SK-N-MC (cell line): ENCODE measurements at regions not wholly inside any gene's neighbourhood (a gene's known extent, or its start where the extent isn't known, plus 50 kb on each side); places are given as distances from the start of the nearest gene placed in this dataset.

Experiments used
- DNase-seq: peaks from one replicate; pipeline ENCODE4 v3.0.0-alpha.2; 2011; ENCODE audit warnings: low read depth, low spot score
- H3K27ac ChIP-seq: fragments of 200-600 bp; sonication (generic); 2 replicates; pipeline ENCODE4 v1.5.1; 2016; ENCODE audit warnings: mixed run types
- H3K36me3 ChIP-seq: fragments of 200-600 bp; sonication (generic); 2 replicates; pipeline ENCODE4 v1.6.1; 2017; ENCODE audit warnings: antibody characterized with exemption, low read length, mixed read lengths; ENCODE audit not compliant: insufficient read depth
- H3K4me3 ChIP-seq: fragments of 200-600 bp; sonication (generic); 2 replicates; pipeline ENCODE4 v1.5.1; 2016
- H3K9ac ChIP-seq: fragments of 200-600 bp; sonication (generic); 2 replicates; pipeline ENCODE4 v1.8.0; 2017; ENCODE audit warnings: mixed run types, mixed read lengths; ENCODE audit not compliant: insufficient read length
- H3K9me3 ChIP-seq: fragments of 200-600 bp; sonication (generic); 2 replicates; pipeline ENCODE4 v1.6.1; 2017; ENCODE audit warnings: low read depth, mild to moderate bottlenecking, antibody characterized with exemption, low read length, moderate library complexity, mixed read lengths
- EZH2 ChIP-seq: fragments of 200-600 bp; sonication (generic); IDR thresholded peaks from one replicate; pipeline ENCODE4 v1.6.1; 2017; ENCODE audit warnings: antibody characterized with exemption
- FOXP2 ChIP-seq: optimal IDR thresholded peaks from 2 replicates; pipeline ENCODE3; 2011; ENCODE audit warnings: mild to moderate bottlenecking, moderate library complexity; ENCODE audit not compliant: insufficient read depth; ENCODE audit errors: extremely low read length, control extremely low read depth
- POLR2AphosphoS5 ChIP-seq: IDR thresholded peaks from 2 replicates; pipeline ENCODE4 v1.6.1; 2012; ENCODE audit warnings: mild to moderate bottlenecking, low read depth, low read length, borderline replicate concordance

- H3K4me3 ChIP-seq: no peak overlapping the region
- DNase-seq: no peak
- no peaks in the 10 kb centered on the region for H3K36me3 ChIP-seq
- no peak overlapping the region for H3K9ac ChIP-seq
- no peaks in the 10 kb centered on the region for H3K9me3 ChIP-seq
- no peak for TF ChIP-seq EZH2
- TF ChIP-seq FOXP2: no peak
- TF ChIP-seq POLR2AphosphoS5: no peak
- no peak overlapping the region for H3K27ac ChIP-seq
Observed at GRCh38 chr9:107759823-107760166, 270.2 kb upstream of the KLF4 start.

GRCh38 chr9:107759009-107759822, 269.6 kb upstream of the KLF4 start:
- H3K9me3 ChIP-seq: no peaks in the 10 kb centered on the region
- no peak for TF ChIP-seq EZH2
- DNase-seq: no peak
- no peak overlapping the region for H3K4me3 ChIP-seq
- H3K27ac ChIP-seq: no peak overlapping the region
- H3K9ac ChIP-seq: no peak overlapping the region
- H3K36me3 ChIP-seq: no peaks in the 10 kb centered on the region

GRCh38 chr9:107756091-107756490, 266.5 kb upstream of the KLF4 start:
- no peak for DNase-seq
- no peak for TF ChIP-seq EZH2
- no peak for TF ChIP-seq FOXP2
- TF ChIP-seq POLR2AphosphoS5: no peak
- Histone ChIP-seq H3K9me3 (no peaks in the 10 kb centered on the region), H3K27ac (no peak overlapping the region), H3K9ac (no peak overlapping the region), H3K4me3 (no peak overlapping the region), H3K36me3 (no peaks in the 10 kb centered on the region)

GRCh38 chr9:107755246-107755645, 265.7 kb upstream of the KLF4 start:
- Histone ChIP-seq H3K9ac (no peak overlapping the region), H3K27ac (no peak overlapping the region), H3K4me3 (no peak overlapping the region), H3K36me3 (no peaks in the 10 kb centered on the region), H3K9me3 (no peaks in the 10 kb centered on the region)
- DNase-seq: no peak
- TF ChIP-seq FOXP2 (no peak), EZH2 (no peak), POLR2AphosphoS5 (no peak)

- Histone ChIP-seq H3K9ac (no peak overlapping the region), H3K4me3 (no peak overlapping the region)
- no peak for DNase-seq
Observed at GRCh38 chr9:107751567-107752210, 262.1 kb upstream of the KLF4 start.

GRCh38 chr9:107750741-107751566, 261.4 kb upstream of the KLF4 start:
- no peak overlapping the region for H3K9ac ChIP-seq

More at GRCh38 chr9:107751567-107752210, 262.1 kb upstream of the KLF4 start:
- TF ChIP-seq FOXP2 (no peak), POLR2AphosphoS5 (no peak), EZH2 (no peak)
- Histone ChIP-seq H3K9me3 (no peaks in the 10 kb centered on the region), H3K36me3 (no peaks in the 10 kb centered on the region), H3K27ac (no peak overlapping the region)

GRCh38 chr9:107749787-107750444, 260.3 kb upstream of the KLF4 start:
- Histone ChIP-seq H3K36me3 (no peaks in the 10 kb centered on the region), H3K9ac (no peak overlapping the region), H3K27ac (no peak overlapping the region), H3K4me3 (no peak overlapping the region), H3K9me3 (no peaks in the 10 kb centered on the region)
- TF ChIP-seq EZH2 (no peak), POLR2AphosphoS5 (no peak), FOXP2 (no peak)
- DNase-seq: no peak

More at GRCh38 chr9:107750741-107751566, 261.4 kb upstream of the KLF4 start:
- H3K36me3 ChIP-seq: no peaks in the 10 kb centered on the region
- no peak for DNase-seq
- H3K27ac ChIP-seq: no peak overlapping the region
- H3K9me3 ChIP-seq: no peaks in the 10 kb centered on the region
- H3K4me3 ChIP-seq: no peak overlapping the region
- TF ChIP-seq EZH2 (no peak), POLR2AphosphoS5 (no peak), FOXP2 (no peak)

- no peaks in the 10 kb centered on the region for H3K36me3 ChIP-seq
- no peak overlapping the region for H3K4me3 ChIP-seq
- DNase-seq: no peak
- no peak overlapping the region for H3K27ac ChIP-seq
- no peaks in the 10 kb centered on the region for H3K9me3 ChIP-seq
- no peak for TF ChIP-seq FOXP2
- TF ChIP-seq EZH2: no peak
- no peak for TF ChIP-seq POLR2AphosphoS5
- H3K9ac ChIP-seq: no peak overlapping the region
Observed at GRCh38 chr9:107744873-107745272, 255.3 kb upstream of the KLF4 start.
